ENCODE measurements at regions not wholly inside any gene's neighbourhood (a gene's known extent, or its start where the extent isn't known, plus 50 kb on each side); places are given as distances from the start of the nearest gene placed in this dataset.

- Histone ChIP-seq H3K9me3 (peaks cover 2% of the 10 kb centered on the region), H3K4me1 (no peaks in the 10 kb centered on the region), H3K4me3 (no peak overlapping the region), H3K27ac (no peak overlapping the region), H3K36me3 (ENCODE audit: insufficient read depth in 1 of 2, low read depth in 1 of 2) (no peaks in the 10 kb centered on the region), H3K27me3 (ENCODE audit: insufficient read depth in 3 of 3, low read length in 2 of 3) (peaks cover 0 to 8% (median 0%) of the 10 kb centered on the region in 3 donors)
- DNase-seq (no peak), ATAC-seq (no peak)
- intact Hi-C loops (cut with DNase I) = no loop called here
- 88 to 91% (median 90%) methylated on average over 24 of the region's 24 CpGs for WGBS, 3 donors
- no peak for TF ChIP-seq CTCF (IDR thresholded peaks at IDR 0.05)
These were observed 1048.4 kb downstream of the BRD1 start for GRCh38 chr22:48779211-48779643.

- DNase-seq (no peak), ATAC-seq (no peak)
- no peak overlapping the region for H3K27ac ChIP-seq
- peaks cover 2% of the 10 kb centered on the region for H3K9me3 ChIP-seq
- no peaks in the 10 kb centered on the region for H3K36me3 ChIP-seq (ENCODE audit: insufficient read depth in 1 of 2, low read depth in 1 of 2)
- H3K4me3 ChIP-seq = no peak overlapping the region
- no peaks in the 10 kb centered on the region for H3K4me1 ChIP-seq
- no peak for TF ChIP-seq CTCF (IDR thresholded peaks at IDR 0.05)
- intact Hi-C loops (cut with DNase I) = no loop called here
- WGBS, 3 donors = 84 to 85% (median 85%) methylated on average over 25 of the region's 25 CpGs
- peaks cover 0 to 8% (median 0%) of the 10 kb centered on the region in 3 donors for H3K27me3 ChIP-seq (ENCODE audit: insufficient read depth in 3 of 3, low read length in 2 of 3)
These were observed 1049.1 kb downstream of the BRD1 start for GRCh38 chr22:48778308-48779195.

- DNase-seq (no peak), ATAC-seq (no peak)
- no peaks in the 10 kb centered on the region for H3K4me1 ChIP-seq
- H3K36me3 ChIP-seq (ENCODE audit: insufficient read depth in 1 of 2, low read depth in 1 of 2) = no peaks in the 10 kb centered on the region
- H3K4me3 ChIP-seq = no peak overlapping the region
- intact Hi-C loops (cut with DNase I) = no loop called here
- no peak for TF ChIP-seq CTCF (IDR thresholded peaks at IDR 0.05)
- 71 to 79% (median 73%) methylated on average over 19 of the region's 19 CpGs for WGBS, 3 donors
- H3K27me3 ChIP-seq (ENCODE audit: insufficient read depth in 3 of 3, low read length in 2 of 3) = peaks cover 0 to 5% (median 0%) of the 10 kb centered on the region in 3 donors
- no peak overlapping the region for H3K27ac ChIP-seq
- peaks cover 16% of the 10 kb centered on the region for H3K9me3 ChIP-seq
These were observed 1055.3 kb downstream of the BRD1 start for GRCh38 chr22:48772286-48772907.

GRCh38 chr22:48765595-48765994 is 1062.1 kb downstream of the BRD1 start:
- WGBS, 3 donors = 86 to 91% (median 90%) methylated on average over 5 of the region's 5 CpGs
- Histone ChIP-seq H3K27ac (no peak overlapping the region), H3K4me3 (no peak overlapping the region), H3K36me3 (ENCODE audit: insufficient read depth in 1 of 2, low read depth in 1 of 2) (no peaks in the 10 kb centered on the region), H3K27me3 (ENCODE audit: insufficient read depth in 3 of 3, low read length in 2 of 3) (no peaks in the 10 kb centered on the region), H3K9me3 (peaks cover 32% of the 10 kb centered on the region), H3K4me1 (no peaks in the 10 kb centered on the region)
- ATAC-seq (no peak), DNase-seq (no peak)
- TF ChIP-seq CTCF (IDR thresholded peaks at IDR 0.05) = no peak
- intact Hi-C loops (cut with DNase I) = no loop called here

Data from psoas muscle (tissue), 7 donors.